Esophagus squamous epithelium (tissue), 4 donors: ENCODE measurements at regions not wholly inside any gene's neighbourhood (a gene's known extent, or its start where the extent isn't known, plus 50 kb on each side); places are given as distances from the start of the nearest gene placed in this dataset.

ENCODE experiments used
- POLR2A ChIP-seq, 4 donors: fragments of 450-650 bp; IDR thresholded peaks; one replicate each; pipeline ENCODE4 v1.6.1; 2017; ENCODE audit warnings: antibody characterized with exemption in 4 of 4, mild to moderate bottlenecking in 4 of 4, moderate library complexity in 3 of 4
- TF ChIP-seq, protein P1 (sequence below), 6 experiments: fragments of 450-650 bp in 4 of 6; fragments of 200-600 bp in 2 of 6; sonication (generic) in 2 of 6; IDR thresholded peaks; one replicate each; pipeline ENCODE4 v1.5.1; 2016 to 2019; ENCODE audit warnings: antibody characterized with exemption in 6 of 6, mild to moderate bottlenecking in 4 of 6, moderate library complexity in 4 of 6

DNA sequence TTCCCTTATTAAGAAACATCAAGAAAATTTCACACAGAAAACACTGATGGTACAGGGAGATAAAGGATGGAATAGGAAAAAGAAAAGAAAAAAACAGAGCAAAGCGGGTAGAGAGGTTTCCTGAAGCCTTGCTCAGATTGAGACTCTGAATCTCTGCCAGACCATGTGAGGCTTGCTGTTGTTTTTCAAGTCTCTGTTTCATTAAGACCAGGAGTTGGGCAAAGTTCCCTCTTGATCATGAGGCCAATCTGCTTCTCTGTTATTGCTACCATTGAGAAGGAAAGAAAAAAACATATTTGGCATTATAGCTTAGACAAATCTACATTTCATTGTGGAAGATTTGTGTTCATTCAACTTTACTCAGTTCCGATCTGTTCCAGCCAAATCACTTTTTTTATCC, 201.6 kb upstream of the SOX9 start:
- TF ChIP-seq, protein P1, sequence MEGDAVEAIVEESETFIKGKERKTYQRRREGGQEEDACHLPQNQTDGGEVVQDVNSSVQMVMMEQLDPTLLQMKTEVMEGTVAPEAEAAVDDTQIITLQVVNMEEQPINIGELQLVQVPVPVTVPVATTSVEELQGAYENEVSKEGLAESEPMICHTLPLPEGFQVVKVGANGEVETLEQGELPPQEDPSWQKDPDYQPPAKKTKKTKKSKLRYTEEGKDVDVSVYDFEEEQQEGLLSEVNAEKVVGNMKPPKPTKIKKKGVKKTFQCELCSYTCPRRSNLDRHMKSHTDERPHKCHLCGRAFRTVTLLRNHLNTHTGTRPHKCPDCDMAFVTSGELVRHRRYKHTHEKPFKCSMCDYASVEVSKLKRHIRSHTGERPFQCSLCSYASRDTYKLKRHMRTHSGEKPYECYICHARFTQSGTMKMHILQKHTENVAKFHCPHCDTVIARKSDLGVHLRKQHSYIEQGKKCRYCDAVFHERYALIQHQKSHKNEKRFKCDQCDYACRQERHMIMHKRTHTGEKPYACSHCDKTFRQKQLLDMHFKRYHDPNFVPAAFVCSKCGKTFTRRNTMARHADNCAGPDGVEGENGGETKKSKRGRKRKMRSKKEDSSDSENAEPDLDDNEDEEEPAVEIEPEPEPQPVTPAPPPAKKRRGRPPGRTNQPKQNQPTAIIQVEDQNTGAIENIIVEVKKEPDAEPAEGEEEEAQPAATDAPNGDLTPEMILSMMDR (IDR thresholded peaks at IDR 0.05), result no peak
- TF ChIP-seq POLR2A (IDR thresholded peaks at IDR 0.05), result no peak
